WTC11 (cell line): ENCODE measurements at regions not wholly inside any gene's neighbourhood (a gene's known extent, or its start where the extent isn't known, plus 50 kb on each side); places are given as distances from the start of the nearest gene placed in this dataset.

ENCODE experiments used
- ATF2 ChIP-seq: sonication (generic); formaldehyde crosslinking; IDR thresholded peaks from 2 replicates; pipeline ENCODE4 v1.8.1; 2022; ENCODE audit warnings: low read depth, missing genetic modification reagents, borderline replicate concordance
- ATF3 ChIP-seq: sonication (generic); formaldehyde crosslinking; conservative IDR thresholded peaks from 2 replicates; pipeline ENCODE4 v1.8.1; 2022; ENCODE audit warnings: mild to moderate bottlenecking, missing genetic modification reagents
- CREB1 ChIP-seq: sonication (generic); formaldehyde crosslinking; IDR thresholded peaks from 2 replicates; pipeline ENCODE4 v1.8.0; 2023; ENCODE audit warnings: mild to moderate bottlenecking, missing genetic modification reagents
- CTCF ChIP-seq: fragments of 200-600 bp; IDR thresholded peaks from 2 replicates; pipeline ENCODE4 v1.8.0; 2022; ENCODE audit warnings: antibody characterized with exemption
- E2F5 ChIP-seq: sonication (generic); formaldehyde crosslinking; IDR thresholded peaks from 2 replicates; pipeline ENCODE4 v1.8.1; 2022; ENCODE audit warnings: mild to moderate bottlenecking, moderate library complexity, missing genetic modification reagents
- ERG ChIP-seq: fragments of 250-450 bp; sonication (Bioruptor Pico); IDR thresholded peaks from 2 replicates; pipeline ENCODE4 v1.8.0; 2021; ENCODE audit warnings: mild to moderate bottlenecking
- IRF1 ChIP-seq: sonication (generic); formaldehyde crosslinking; IDR thresholded peaks from 2 replicates; pipeline ENCODE4 v1.8.0; 2023; ENCODE audit warnings: missing genetic modification reagents
- MAX ChIP-seq: sonication (generic); formaldehyde crosslinking; IDR thresholded peaks from 2 replicates; pipeline ENCODE4 v1.8.0; 2022; ENCODE audit warnings: mild to moderate bottlenecking, missing genetic modification reagents
- NFE2L1 ChIP-seq: sonication (generic); formaldehyde crosslinking; IDR thresholded peaks from 2 replicates; pipeline ENCODE4 v1.8.1; 2023; ENCODE audit warnings: missing genetic modification reagents
- TEAD4 ChIP-seq: sonication (generic); formaldehyde crosslinking; IDR thresholded peaks from 2 replicates; pipeline ENCODE4 v1.8.0; 2022; ENCODE audit warnings: mild to moderate bottlenecking, missing genetic modification reagents
- TP53 ChIP-seq: sonication (generic); formaldehyde crosslinking; IDR thresholded peaks from 2 replicates; pipeline ENCODE4 v1.8.1; 2023; ENCODE audit warnings: mild to moderate bottlenecking, missing genetic modification reagents
- ZNF416 ChIP-seq: fragments of 250-450 bp; sonication (Bioruptor Pico); IDR thresholded peaks from 2 replicates; pipeline ENCODE4 v1.9.0; 2021; ENCODE audit warnings: mild to moderate bottlenecking, inconsistent platforms

GRCh38 chr12:114215746-114216145 is 190.2 kb downstream of the TBX5 start:
- no peak for TF ChIP-seq CTCF
- TF ChIP-seq ATF3 (CRISPR knock-in tag): no peak
- no peak for TF ChIP-seq ATF2
- TF ChIP-seq MAX (CRISPR knock-in tag): no peak
- TF ChIP-seq TEAD4 (CRISPR knock-in tag): no peak
- TF ChIP-seq ERG: no peak
- TF ChIP-seq NFE2L1 (CRISPR knock-in tag): no peak
- no peak for TF ChIP-seq E2F5 (CRISPR knock-in tag)
- TF ChIP-seq IRF1: no peak
- TF ChIP-seq ZNF416 (CRISPR knock-in tag): no peak
- no peak for TF ChIP-seq TP53 (CRISPR knock-in tag)
- TF ChIP-seq CREB1: no peak
